Activated gamma-delta T cell treated with Interleukin-2 at 50 U/mL for 16 hours (primary cell): ENCODE measurements at regions not wholly inside any gene's neighbourhood (a gene's known extent, or its start where the extent isn't known, plus 50 kb on each side); places are given as distances from the start of the nearest gene placed in this dataset.

Experiments used
- DNase-seq: peaks from one replicate; pipeline ENCODE4 v3.0.0-alpha.2; 2020

- no peak for DNase-seq
These were observed 129.8 kb upstream of the ZMIZ1 start for GRCh38 chr10:78938695-78939672.

GRCh38 chr10:78942091-78942501 is 126.7 kb upstream of the ZMIZ1 start:
- no peak for DNase-seq

- no peak for DNase-seq
These were observed 123.9 kb upstream of the ZMIZ1 start for GRCh38 chr10:78944723-78945312.

- no peak for DNase-seq
These were observed 122.9 kb upstream of the ZMIZ1 start for GRCh38 chr10:78945838-78946237.

- no peak for DNase-seq
These were observed 121.5 kb upstream of the ZMIZ1 start for GRCh38 chr10:78947226-78947625.

- no peak for DNase-seq
These were observed 121.0 kb upstream of the ZMIZ1 start for GRCh38 chr10:78947733-78948132.

GRCh38 chr10:78948621-78949030 is 120.1 kb upstream of the ZMIZ1 start:
- no peak for DNase-seq

- no peak for DNase-seq
These were observed 117.8 kb upstream of the ZMIZ1 start for GRCh38 chr10:78950656-78951587.

GRCh38 chr10:78952030-78952429 is 116.7 kb upstream of the ZMIZ1 start:
- no peak for DNase-seq

GRCh38 chr10:78952686-78953085 is 116.1 kb upstream of the ZMIZ1 start:
- no peak for DNase-seq

GRCh38 chr10:78953113-78953798 is 115.5 kb upstream of the ZMIZ1 start:
- DNase-seq, result no peak

- no peak for DNase-seq
These were observed 114.9 kb upstream of the ZMIZ1 start for GRCh38 chr10:78953799-78954297.

GRCh38 chr10:78954689-78955088 is 114.1 kb upstream of the ZMIZ1 start:
- DNase-seq, result no peak

- DNase-seq, result no peak
These were observed 113.6 kb upstream of the ZMIZ1 start for GRCh38 chr10:78955206-78955605.

GRCh38 chr10:78956391-78956790 is 112.4 kb upstream of the ZMIZ1 start:
- DNase-seq, result no peak

GRCh38 chr10:78957471-78958039 is 111.2 kb upstream of the ZMIZ1 start:
- no peak for DNase-seq

- DNase-seq, result no peak
These were observed 109.4 kb upstream of the ZMIZ1 start for GRCh38 chr10:78959217-78959923.

- no peak for DNase-seq
These were observed 108.9 kb upstream of the ZMIZ1 start for GRCh38 chr10:78959924-78960285.

- DNase-seq, result no peak
These were observed 108.4 kb upstream of the ZMIZ1 start for GRCh38 chr10:78960316-78960800.

- DNase-seq, result no peak
These were observed 107.0 kb upstream of the ZMIZ1 start for GRCh38 chr10:78961760-78962159.
